ENCODE measurements at regions not wholly inside any gene's neighbourhood (a gene's known extent, or its start where the extent isn't known, plus 50 kb on each side); places are given as distances from the start of the nearest gene placed in this dataset.
"Not testable (repeated sequence)": the region's sequence is repeated elsewhere in the genome, so short reads cannot be mapped to it uniquely, and the experiment has no call there.

GRCh38 chr2:75394764-75395163, 166.0 kb downstream of the EVA1A start:
- FAIRE-seq: not testable (repeated sequence)

DNA sequence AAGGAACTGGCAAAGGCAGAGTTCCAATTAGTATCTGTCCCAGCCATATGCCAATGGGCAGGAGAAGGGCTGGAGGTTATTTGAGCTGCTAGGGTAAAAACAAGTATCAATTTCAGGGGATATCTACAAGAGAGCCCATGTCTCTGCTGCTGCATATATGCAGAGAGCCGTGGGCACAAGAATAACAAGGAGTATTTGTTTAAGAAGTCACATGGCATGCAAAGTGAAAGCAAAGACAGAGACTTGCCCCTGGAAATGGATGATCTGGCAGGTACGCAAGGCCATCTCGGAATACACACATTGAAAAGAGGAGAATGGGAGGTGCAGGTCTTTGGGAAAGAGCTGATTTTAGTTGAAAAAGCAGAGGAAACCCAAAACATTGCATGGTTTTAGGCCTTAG, 170.6 kb downstream of the EVA1A start:
- FAIRE-seq (no peak), DNase-seq (ENCODE audit: extremely low spot score, insufficient read length, low read depth) (no peak)

More at GRCh38 chr2:75394764-75395163, 166.0 kb downstream of the EVA1A start:
- not testable (repeated sequence) for DNase-seq (ENCODE audit: extremely low spot score, insufficient read length, low read depth)

- FAIRE-seq: peak; percentile 56
- no peak for DNase-seq (ENCODE audit: extremely low spot score, insufficient read length, low read depth)
Measured at GRCh38 chr2:75389271-75389670, 171.5 kb downstream of the EVA1A start.

- no peak for FAIRE-seq
Measured at GRCh38 chr2:75381032-75381431, 179.7 kb downstream of the EVA1A start.

GRCh38 chr2:75379476-75380210, 180.3 kb upstream of the TACR1 start:
- DNase-seq (ENCODE audit: extremely low spot score, insufficient read length, low read depth): no peak

More at GRCh38 chr2:75381032-75381431, 179.7 kb downstream of the EVA1A start:
- no peak for DNase-seq (ENCODE audit: extremely low spot score, insufficient read length, low read depth)

GRCh38 chr2:75375646-75376582, 176.6 kb upstream of the TACR1 start:
- FAIRE-seq: no peak
- no peak for DNase-seq (ENCODE audit: extremely low spot score, insufficient read length, low read depth)

More at GRCh38 chr2:75379476-75380210, 180.3 kb upstream of the TACR1 start:
- no peak for FAIRE-seq

DNA sequence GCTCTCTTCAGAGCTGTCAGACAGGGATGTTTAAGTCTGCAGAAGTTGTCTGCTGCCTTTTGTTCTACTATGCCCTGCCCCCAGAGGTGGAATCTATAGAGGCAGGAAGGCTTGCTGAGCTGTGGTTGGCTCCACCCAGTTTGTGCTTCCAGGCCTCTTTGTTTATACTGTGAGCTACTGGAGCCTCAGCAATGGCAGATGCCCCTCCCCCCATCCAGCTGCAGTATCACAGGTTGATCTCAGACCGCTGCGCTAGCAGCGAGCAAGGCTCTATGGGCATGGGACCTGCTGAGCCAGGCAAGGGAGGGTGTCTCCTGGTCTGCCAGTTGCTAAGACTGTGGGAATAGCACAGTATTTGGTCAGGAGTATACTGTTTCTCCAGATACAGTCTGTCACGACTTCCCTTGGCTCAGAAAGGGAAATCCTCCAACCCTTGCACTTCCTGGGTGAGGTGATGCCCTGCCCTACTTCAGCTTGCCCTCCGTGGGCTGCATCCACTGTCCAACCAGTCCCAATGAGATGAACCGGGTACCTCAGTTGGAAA, 175.2 kb upstream of the TACR1 start:
- FAIRE-seq; DNase-seq (ENCODE audit: extremely low spot score, insufficient read length, low read depth): not testable (repeated sequence)

DNA sequence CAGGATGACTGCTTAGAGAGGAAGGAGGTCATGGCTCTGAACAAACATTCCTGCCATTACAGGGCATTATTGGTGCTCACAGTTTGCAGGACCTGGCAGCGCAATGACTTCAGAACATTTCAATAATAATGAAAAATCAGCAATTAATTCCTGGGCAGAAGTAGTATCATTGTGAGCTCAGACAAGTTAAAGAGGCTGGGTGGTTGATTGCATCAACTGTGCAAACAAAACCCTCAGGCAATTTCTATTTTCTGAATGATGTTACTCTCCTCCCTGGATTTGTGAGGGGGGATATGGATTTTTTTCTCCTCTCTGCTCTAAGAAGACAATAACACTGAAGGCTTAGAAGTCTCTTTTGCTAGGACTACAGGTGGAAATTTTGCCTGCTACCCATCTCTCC, 168.1 kb upstream of the TACR1 start:
- no peak for FAIRE-seq

DNA sequence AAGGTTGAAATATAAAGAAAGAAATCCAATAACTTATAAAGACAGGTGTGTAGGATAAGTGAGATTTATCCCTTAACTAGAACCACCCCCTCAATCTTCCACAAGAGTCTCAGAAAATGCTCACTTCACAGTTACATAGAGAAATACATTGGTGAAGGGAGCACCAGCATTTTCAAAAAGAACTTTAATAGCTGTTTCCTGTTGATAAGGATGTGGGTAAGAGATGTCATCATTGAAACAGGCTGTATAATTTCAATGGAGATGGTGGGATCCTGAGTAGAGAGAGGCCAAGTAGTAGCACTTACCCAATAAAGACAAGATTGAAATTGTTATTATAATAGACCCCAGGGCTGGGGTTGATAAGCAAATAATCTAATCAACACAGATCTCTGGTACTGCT, 162.2 kb upstream of the TACR1 start:
- FAIRE-seq (no peak), DNase-seq (ENCODE audit: extremely low spot score, insufficient read length, low read depth) (no peak)

More for the DNA sequence above, 168.1 kb upstream of the TACR1 start:
- DNase-seq (ENCODE audit: extremely low spot score, insufficient read length, low read depth): no peak

- FAIRE-seq: no peak
- DNase-seq (ENCODE audit: extremely low spot score, insufficient read length, low read depth): no peak
Measured at GRCh38 chr2:75360945-75361344, 161.6 kb upstream of the TACR1 start.

DNA sequence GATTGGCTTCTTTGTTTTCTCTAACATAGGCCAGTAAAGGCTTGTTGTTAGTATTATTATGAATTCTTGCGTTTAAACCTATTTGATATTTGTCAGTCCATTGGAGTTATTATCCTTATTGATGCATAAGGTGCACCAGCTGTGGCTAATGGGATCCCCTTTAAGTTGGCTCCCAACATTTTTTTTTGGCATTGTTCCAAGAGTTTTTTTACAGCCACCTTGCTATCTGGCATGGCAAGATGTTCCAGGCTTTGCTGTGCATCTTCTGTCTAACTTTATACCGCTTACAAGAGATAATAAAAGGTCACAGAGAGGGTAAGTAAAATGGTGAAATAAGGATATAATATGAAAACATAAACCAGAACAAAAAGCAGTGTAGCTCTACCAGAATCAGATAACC, 157.5 kb upstream of the TACR1 start:
- DNase-seq (ENCODE audit: extremely low spot score, insufficient read length, low read depth): no peak
- no peak for FAIRE-seq

DNA sequence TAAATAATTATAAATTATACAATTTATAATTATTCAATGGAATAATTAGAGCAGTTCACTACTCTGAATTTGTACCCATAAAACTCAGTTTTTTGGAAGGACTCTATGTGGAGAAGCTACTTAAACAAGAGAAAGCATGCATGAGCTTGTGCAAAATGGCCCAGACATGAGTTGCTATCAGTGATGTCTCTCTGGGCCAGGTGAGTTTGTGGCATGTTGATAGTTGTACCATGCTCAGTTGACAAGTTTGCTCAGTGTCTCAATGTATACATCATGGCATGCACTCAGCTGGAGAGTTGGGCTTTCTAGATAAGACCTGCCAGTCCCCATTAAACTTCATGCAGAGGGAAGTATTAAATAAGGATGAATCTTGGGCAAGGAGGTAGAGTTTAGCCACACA, 153.8 kb upstream of the TACR1 start:
- no peak for FAIRE-seq
- no peak for DNase-seq (ENCODE audit: extremely low spot score, insufficient read length, low read depth)

GRCh38 chr2:75348307-75348706, 149.0 kb upstream of the TACR1 start:
- DNase-seq (ENCODE audit: extremely low spot score, insufficient read length, low read depth): no peak
- no peak for FAIRE-seq

GRCh38 chr2:75344146-75344545, 144.8 kb upstream of the TACR1 start:
- DNase-seq (ENCODE audit: extremely low spot score, insufficient read length, low read depth): no peak
- no peak for FAIRE-seq

- no peak for DNase-seq (ENCODE audit: extremely low spot score, insufficient read length, low read depth)
Measured at GRCh38 chr2:75342504-75343175, 143.3 kb upstream of the TACR1 start.

DNA sequence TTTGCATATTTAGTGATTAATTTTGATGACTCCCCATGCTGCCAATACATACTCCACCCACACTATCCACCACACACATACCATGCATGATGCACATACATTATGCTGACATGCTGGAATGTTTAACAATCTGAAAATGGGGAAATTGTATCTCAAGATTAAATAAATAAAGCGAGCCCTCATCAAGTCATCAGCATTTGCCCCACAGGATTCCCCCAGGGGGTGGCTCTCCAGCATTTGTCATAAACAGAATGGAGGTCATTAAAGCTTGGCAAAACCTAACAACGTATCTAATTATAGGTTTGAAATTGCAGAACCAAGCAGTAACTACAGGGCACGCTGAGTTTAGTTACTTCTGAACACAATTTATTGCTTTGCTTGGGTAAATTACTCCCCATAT, 141.2 kb upstream of the TACR1 start:
- no peak for FAIRE-seq

More at GRCh38 chr2:75342504-75343175, 143.3 kb upstream of the TACR1 start:
- peak; percentile 60 for FAIRE-seq

DNA sequence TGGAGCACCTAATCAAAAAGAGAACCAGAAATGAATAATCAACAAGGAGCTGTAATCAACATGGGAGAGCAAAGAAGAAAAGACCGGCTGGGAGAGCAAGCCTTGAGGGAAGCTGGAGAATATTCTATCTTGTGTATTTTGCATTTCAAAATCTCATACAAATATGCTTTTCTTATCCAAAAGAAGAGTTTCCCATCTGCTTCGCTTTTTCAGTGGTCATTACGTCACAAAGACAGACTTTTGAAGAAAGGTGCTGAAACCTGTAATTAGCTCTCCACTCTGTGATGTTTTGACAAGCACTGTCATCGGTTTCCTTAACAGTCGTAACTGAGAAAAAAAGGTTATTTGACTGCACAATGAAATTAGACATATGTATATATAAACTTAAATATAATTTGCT, 139.1 kb upstream of the TACR1 start:
- no peak for DNase-seq (ENCODE audit: extremely low spot score, insufficient read length, low read depth)
- no peak for FAIRE-seq

More for the DNA sequence above, 141.2 kb upstream of the TACR1 start:
- DNase-seq (ENCODE audit: extremely low spot score, insufficient read length, low read depth): no peak

DNA sequence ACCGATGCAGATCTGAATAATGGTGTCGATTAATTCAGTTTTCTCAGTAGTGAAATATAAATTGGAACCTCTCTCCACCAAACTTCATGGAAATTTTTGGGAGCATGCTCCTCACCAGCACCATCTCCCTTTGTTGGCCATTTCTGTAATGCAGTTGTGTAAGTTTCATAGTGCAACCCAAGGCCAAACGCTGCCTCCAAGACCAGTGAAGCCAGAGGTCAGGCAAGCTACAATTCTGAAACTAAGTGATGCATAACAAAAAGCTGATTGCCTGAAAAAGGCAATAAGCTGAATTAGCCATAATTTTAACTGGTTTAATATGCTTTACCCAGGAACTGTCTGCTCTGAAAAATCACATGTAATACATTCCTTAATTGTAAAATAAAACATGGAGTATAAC, 138.3 kb upstream of the TACR1 start:
- DNase-seq (ENCODE audit: extremely low spot score, insufficient read length, low read depth): no peak
- no peak for FAIRE-seq

- DNase-seq (ENCODE audit: extremely low spot score, insufficient read length, low read depth) (no peak), FAIRE-seq (no peak)
Measured at GRCh38 chr2:75337016-75337415, 137.7 kb upstream of the TACR1 start.

GRCh38 chr2:75336451-75336850, 137.1 kb upstream of the TACR1 start:
- no peak for DNase-seq (ENCODE audit: extremely low spot score, insufficient read length, low read depth)
- no peak for FAIRE-seq
